ENCODE measurements at regions not wholly inside any gene's neighbourhood (a gene's known extent, or its start where the extent isn't known, plus 50 kb on each side); places are given as distances from the start of the nearest gene placed in this dataset.

GRCh38 chr5:119792161-119792799 lies 162.9 kb downstream of the FAM170A start:
- no peak for DNase-seq

GRCh38 chr5:119795768-119796167 lies 166.4 kb downstream of the FAM170A start:
- no peak for DNase-seq

- DNase-seq = no peak
Measured at GRCh38 chr5:119801570-119801969, 172.2 kb downstream of the FAM170A start.

- DNase-seq = no peak
Measured at GRCh38 chr5:119808024-119808423, 178.7 kb downstream of the FAM170A start.

GRCh38 chr5:119808474-119808873 lies 179.1 kb downstream of the FAM170A start:
- no peak for DNase-seq

GRCh38 chr5:119810217-119810616 lies 180.9 kb downstream of the FAM170A start:
- DNase-seq = no peak

GRCh38 chr5:119811458-119811857 lies 182.1 kb downstream of the FAM170A start:
- DNase-seq = no peak

- DNase-seq = no peak
Measured at GRCh38 chr5:119814655-119815054, 185.3 kb downstream of the FAM170A start.

- DNase-seq = no peak
Measured at GRCh38 chr5:119816055-119816454, 186.7 kb downstream of the FAM170A start.

- no peak for DNase-seq
Measured at GRCh38 chr5:119820016-119820415, 190.7 kb downstream of the FAM170A start.

- DNase-seq = no peak
Measured at GRCh38 chr5:119820608-119821007, 191.2 kb downstream of the FAM170A start.

GRCh38 chr5:119828541-119828940 lies 199.2 kb downstream of the FAM170A start:
- DNase-seq = no peak

- no peak for DNase-seq
Measured at GRCh38 chr5:119829341-119829740, 200.0 kb downstream of the FAM170A start.

- DNase-seq = no peak
Measured at GRCh38 chr5:119833176-119833575, 203.8 kb downstream of the FAM170A start.

- no peak for DNase-seq
Measured at GRCh38 chr5:119840175-119840574, 210.8 kb downstream of the FAM170A start.

GRCh38 chr5:119852140-119852539 lies 222.8 kb downstream of the FAM170A start:
- no peak for DNase-seq

- no peak for DNase-seq
Measured at GRCh38 chr5:119860463-119860862, 231.1 kb downstream of the FAM170A start.

- DNase-seq = no peak
Measured at GRCh38 chr5:119862619-119863018, 233.3 kb downstream of the FAM170A start.

- DNase-seq = no peak
Measured at GRCh38 chr5:119864286-119864685, 234.9 kb downstream of the FAM170A start.

GRCh38 chr5:119873611-119874010 lies 244.3 kb downstream of the FAM170A start:
- DNase-seq = no peak

- DNase-seq = no peak
Measured at GRCh38 chr5:119876522-119876921, 247.2 kb downstream of the FAM170A start.

- DNase-seq = no peak
Measured at GRCh38 chr5:119878712-119879111, 249.4 kb downstream of the FAM170A start.

- DNase-seq = no peak
Measured at GRCh38 chr5:119879446-119879845, 250.1 kb downstream of the FAM170A start.

- DNase-seq = no peak
Measured at GRCh38 chr5:119895066-119895465, 265.7 kb downstream of the FAM170A start.

GRCh38 chr5:119896826-119897536 lies 267.6 kb downstream of the FAM170A start:
- DNase-seq = no peak

Measured in T-helper 2 cell (primary cell).